Astrocyte (in vitro differentiated cells and primary cell): ENCODE measurements at regions not wholly inside any gene's neighbourhood (a gene's known extent, or its start where the extent isn't known, plus 50 kb on each side); places are given as distances from the start of the nearest gene placed in this dataset.

ENCODE experiments used
- EZH2 ChIP-seq: IDR thresholded peaks from 2 replicates; pipeline ENCODE4 v1.6.1; 2012; ENCODE audit warnings: mild to moderate bottlenecking, low read length, inconsistent platforms; ENCODE audit not compliant: insufficient read depth
- TF ChIP-seq, protein P1 (sequence below): IDR thresholded peaks from 2 replicates; pipeline ENCODE4 v1.5.1; 2011; ENCODE audit warnings: low read depth, mild to moderate bottlenecking, inconsistent platforms, low read length, moderate library complexity; ENCODE audit not compliant: insufficient read depth

DNA sequence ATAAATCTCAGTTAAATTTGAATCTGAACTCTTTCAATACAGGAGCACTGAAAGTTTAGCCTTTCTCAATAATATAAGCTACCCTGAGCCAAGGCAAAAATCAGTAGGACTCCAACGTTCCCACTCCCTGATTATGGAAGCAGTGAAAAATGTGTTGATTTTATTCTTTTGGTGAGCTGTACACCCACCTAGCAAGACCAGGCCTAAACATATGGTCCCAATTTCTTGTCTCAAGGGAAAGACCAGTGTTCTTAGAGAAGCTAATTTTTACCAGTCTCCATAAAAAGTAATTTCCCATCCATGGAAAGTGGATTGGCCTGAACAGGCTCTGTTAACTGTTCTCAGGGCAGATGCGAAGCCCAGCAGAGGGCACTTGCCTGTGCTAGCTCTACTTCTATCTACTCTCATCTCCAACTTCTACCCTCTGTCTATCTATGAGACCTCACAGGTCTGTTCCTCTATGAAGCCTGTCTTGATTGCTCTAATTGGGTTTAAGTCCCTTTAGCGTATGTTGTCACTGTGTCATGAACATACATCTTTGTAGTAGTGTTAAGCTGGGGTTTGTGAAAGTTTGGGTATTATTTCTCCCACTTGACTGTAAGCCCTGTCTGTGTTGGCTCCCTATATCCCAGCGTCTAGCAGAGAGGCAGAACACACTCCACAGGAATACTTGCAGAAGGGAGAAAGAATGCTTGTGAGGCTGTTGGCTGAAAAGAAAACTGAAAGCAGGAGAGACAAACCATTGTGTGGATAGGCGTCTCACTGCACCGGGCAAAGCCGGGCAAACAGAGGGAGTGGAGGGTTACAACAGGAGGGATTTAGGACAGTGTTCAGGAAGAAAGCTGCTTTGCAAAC lies 167.1 kb upstream of the MAF start:
- TF ChIP-seq, protein P1, sequence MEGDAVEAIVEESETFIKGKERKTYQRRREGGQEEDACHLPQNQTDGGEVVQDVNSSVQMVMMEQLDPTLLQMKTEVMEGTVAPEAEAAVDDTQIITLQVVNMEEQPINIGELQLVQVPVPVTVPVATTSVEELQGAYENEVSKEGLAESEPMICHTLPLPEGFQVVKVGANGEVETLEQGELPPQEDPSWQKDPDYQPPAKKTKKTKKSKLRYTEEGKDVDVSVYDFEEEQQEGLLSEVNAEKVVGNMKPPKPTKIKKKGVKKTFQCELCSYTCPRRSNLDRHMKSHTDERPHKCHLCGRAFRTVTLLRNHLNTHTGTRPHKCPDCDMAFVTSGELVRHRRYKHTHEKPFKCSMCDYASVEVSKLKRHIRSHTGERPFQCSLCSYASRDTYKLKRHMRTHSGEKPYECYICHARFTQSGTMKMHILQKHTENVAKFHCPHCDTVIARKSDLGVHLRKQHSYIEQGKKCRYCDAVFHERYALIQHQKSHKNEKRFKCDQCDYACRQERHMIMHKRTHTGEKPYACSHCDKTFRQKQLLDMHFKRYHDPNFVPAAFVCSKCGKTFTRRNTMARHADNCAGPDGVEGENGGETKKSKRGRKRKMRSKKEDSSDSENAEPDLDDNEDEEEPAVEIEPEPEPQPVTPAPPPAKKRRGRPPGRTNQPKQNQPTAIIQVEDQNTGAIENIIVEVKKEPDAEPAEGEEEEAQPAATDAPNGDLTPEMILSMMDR, result peak; percentile 20
- TF ChIP-seq EZH2, result no peak
